Activated CD4-positive, alpha-beta T cell treated with anti-CD3 and anti-CD28 coated beads, Interleukin-2, amount 50 U/mL, for 16 hours (primary cell): ENCODE measurements at regions not wholly inside any gene's neighbourhood (a gene's known extent, or its start where the extent isn't known, plus 50 kb on each side); places are given as distances from the start of the nearest gene placed in this dataset.

ENCODE experiments used
- DNase-seq: peaks from one replicate; pipeline ENCODE4 v3.0.0-alpha.2; 2020

DNA sequence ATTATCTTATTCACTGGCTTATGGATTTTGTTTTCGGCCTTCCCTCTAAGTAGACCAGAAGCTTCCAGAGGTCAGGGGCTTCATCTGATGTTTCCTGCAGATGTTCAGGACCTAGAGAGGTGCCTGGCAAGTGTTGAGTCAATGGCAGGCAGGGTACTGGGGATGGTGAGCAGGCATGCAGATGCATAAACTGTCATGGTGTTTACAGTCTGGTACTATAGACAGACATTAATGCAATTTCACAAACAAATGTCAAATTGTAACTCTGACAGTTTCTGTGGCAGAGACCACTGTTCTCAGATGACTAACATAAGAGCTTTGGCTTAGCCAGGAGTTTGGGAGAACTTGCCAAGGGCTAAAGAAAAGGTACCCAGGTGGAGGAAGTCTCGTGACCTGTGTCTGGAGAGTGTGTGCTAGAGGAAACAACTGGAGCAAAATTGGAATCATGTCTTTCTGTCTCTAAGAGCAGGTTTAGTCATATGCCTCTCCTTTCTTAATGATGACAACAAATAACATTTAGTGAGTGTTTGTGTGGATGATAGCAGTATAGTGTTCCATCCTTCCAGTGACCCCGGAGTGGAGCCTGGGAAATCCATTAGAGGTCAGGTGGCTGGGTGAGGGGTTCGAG, 53.7 kb upstream of the TRAK1 start:
- DNase-seq, result peak; percentile 6

GRCh38 chr3:42036483-42036823, 54.7 kb upstream of the TRAK1 start:
- no peak for DNase-seq

DNA sequence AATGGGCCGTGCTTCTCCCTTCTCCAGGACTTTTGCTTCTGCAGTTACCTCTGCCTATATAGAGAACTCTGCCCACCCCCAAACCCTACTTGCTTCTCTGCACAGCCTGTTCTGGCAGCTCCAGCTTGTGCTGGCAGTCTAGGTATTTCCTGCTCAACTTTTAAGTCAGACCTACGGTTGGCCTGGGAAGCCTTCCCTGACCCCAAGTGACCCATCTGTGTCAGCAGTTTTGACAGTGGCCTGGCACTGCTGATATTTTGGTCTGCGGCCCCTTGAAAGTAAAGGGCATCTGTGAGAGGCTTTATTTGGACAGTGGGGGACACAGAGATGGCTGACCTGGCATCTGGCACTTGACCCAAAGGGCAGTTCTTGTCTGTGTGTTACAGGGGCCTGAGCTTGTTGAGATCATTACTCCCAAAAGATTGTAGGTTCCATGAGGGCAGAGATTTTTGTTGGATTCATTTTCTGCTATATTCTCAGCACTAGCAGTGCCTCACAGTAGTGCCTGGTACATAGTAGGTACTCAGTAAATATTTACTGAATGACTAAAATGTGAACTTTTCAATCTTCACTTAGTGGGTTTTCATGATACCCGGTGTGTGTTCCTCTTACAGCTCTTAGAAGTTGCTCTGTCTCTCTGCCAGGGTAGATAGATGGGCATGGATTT, 55.2 kb upstream of the TRAK1 start:
- DNase-seq, result no peak

GRCh38 chr3:42035007-42035406, 56.1 kb upstream of the TRAK1 start:
- no peak for DNase-seq

- DNase-seq, result no peak
Measured at GRCh38 chr3:42033741-42034140, 57.4 kb upstream of the TRAK1 start.

DNA sequence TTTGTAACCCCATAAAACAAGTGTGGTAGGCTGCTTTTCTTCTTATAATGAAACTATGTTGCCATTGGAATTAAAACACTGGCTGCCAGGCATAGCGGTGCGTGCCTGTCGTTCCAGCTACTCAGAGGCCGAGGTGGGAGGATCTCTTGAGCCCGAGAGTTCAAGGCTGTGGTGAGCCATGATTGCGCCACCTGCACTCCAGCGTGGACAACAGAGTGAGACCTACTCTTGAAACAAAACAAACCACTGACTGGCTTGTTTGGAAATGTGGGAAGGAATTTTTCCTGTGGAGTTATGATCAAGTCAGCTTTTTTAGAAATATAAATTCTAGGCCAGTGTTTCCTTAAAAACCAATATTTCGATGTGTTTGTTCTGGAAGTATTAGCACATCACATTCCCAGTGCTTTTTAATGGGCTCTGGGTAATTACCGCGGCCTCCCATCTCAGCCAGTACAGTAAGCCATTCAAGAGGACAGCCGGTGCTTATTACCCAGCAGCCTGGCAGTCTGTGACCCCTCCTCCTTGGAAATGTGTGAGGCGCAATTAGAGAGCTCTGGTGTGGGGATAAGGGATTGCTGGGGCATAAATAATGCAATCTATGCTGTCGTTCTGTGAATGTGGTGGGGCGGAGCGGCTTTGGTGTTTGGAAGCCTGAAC, 58.3 kb upstream of the TRAK1 start:
- DNase-seq, result no peak

DNA sequence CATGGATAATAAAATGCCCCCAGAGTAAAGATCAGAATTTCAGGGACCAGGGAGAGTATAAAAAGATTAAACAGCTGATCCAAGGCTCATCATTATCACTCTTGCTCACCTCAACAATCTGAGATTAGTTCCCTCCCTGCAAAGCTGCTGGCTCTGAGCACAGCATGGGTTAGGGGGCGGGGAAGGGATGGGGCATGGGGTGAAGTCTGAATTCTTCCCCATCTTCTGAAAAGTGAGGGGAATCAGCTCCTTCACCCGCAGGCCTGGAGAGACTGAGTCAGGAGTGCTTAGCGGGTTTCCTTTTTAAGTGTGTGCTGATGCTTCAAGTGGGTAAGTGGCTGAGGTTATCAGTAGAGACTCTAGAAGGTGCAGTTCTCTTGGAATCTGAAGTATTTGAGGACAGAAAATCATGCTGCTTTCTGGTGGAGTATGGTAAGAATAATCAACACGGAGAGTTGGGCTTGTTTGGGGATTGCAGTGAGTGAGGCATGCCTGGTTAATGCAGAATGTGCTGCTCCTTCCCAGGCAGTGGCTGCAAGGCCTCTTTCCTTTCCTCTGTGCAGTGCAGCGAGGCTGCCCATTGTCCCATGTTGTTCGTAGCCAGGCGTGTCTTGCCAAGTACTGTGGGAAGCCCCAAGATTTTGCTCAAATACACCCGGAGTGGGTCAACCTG, 59.2 kb upstream of the TRAK1 start:
- no peak for DNase-seq

- no peak for DNase-seq
Measured at GRCh38 chr3:42028474-42028873, 62.7 kb upstream of the TRAK1 start.

GRCh38 chr3:42027571-42027970, 63.6 kb upstream of the TRAK1 start:
- DNase-seq, result no peak

- no peak for DNase-seq
Measured at GRCh38 chr3:42025370-42026138, 63.7 kb upstream of the ULK4 start.

GRCh38 chr3:42024591-42025351, 62.9 kb upstream of the ULK4 start:
- DNase-seq, result no peak

DNA sequence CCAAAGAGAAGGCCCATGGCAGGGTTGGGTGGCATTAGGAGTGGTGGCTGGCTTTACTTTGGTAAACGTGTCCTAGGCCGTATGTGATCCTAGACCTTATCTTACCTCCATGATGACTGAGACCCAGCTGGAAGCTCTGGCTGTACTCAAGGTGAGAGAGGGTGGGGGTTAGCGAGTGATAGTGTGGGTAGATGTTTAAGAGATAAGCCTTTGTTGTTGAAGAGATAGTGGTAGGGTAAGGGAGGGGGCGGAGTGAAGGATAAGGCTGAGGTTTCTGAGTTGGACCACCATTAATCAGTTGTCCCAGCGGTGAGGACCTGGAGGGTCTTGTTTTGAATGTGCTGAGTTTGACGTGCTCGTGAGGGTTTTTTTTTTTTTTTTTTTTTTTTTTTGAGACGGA, 61.5 kb upstream of the ULK4 start:
- peak; percentile 42 for DNase-seq

- no peak for DNase-seq
Measured at GRCh38 chr3:42022355-42022754, 60.5 kb upstream of the ULK4 start.

DNA sequence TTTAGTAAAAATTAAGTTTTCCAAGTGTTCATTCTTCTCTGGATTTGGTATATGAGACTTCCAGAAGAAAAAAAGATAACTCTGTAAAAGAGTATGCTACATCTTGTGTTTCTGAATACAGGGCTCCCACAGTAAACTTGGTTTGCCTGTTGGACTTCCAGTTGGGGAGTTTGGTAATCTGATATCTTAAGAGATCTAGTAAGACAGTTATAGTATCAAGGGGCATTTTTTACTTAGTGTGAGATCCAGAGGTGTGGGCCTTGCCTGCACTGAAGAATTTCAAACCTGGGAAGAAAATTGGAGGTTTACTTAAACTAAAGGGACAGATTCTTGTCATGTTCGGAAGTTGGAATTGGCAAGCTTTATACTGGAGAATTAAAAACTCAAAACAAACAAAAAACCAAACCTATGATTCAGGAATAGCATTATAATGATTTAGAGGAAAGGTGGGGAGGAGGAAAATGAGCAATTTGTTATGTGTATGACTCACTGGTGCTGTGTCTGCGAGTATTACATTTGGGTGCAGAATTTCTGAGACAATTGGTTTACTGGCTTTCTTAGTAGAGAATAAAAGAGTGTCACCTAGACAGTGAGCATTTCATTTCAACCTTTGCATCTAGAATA, 58.9 kb upstream of the ULK4 start:
- peak; percentile 40 for DNase-seq

- DNase-seq, result no peak
Measured at GRCh38 chr3:42019953-42020260, 58.0 kb upstream of the ULK4 start.

GRCh38 chr3:42019144-42019952, 57.4 kb upstream of the ULK4 start:
- no peak for DNase-seq

- peak; percentile 18 for DNase-seq
Measured at GRCh38 chr3:42014921-42015533, 53.1 kb upstream of the ULK4 start.

DNA sequence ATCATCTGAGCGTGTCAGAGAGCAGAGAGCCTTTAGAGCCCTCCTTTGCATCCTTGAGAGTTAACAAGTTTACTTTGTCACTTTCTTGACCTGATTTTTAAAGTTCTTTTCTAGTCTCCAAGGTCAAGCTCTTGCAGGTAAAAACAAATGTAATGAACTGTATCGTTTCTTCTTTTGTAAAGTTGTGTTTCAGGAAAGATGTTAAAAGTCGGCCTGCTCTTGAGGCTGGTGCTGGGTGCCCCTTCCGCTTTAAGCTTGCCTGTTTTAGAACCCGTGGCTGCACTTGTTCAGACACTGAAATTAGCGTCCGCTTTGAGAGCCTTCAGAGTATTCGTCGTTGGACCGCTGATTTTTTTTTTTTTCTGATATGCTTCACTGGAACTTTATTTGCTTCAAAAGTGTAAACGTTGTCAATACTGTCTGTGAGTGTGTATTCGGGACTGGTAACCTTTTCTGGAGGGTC, 52.6 kb upstream of the ULK4 start:
- DNase-seq, result peak; percentile 31

DNA sequence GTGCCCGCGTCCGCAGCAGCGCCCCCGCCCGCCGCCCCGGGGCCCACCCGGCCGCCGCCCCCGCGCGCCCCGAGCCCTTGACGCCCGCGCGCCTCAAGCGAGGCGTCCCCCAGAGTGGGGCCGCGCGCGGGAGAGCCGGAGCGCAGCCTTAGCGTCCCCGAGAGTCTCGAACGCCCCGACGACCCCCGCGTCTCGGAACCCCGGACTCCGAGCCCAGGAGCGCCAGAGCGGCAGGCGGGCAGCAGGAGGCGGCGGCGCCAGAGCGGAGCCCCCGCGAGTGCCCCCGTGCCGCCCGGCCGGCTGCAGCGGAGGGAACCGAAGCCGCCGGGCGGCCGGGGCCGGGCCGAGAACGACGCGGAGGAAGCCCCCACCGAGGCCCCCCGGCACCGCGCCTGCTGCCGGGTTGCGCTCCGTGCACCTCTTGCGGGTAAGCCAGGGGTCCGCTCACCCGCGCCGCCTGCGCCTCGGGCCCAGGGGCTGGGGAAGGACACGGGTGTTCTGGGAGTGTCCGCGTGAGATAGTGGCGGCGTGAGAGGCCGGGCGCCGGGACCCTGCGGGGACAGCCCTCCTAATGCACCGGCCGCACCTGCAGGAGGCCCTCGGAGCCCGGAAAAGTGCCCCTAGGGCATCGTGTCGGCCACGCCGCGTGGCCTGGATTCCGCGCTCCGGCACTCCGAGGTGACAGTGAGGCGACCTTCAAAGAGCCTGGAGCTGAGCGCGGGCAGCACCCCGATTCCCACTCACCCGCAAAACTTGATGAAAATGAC, 52.0 kb upstream of the ULK4 start:
- DNase-seq, result peak; percentile 35
